HEK293 (cell line): ENCODE measurements at regions not wholly inside any gene's neighbourhood (a gene's known extent, or its start where the extent isn't known, plus 50 kb on each side); places are given as distances from the start of the nearest gene placed in this dataset.

ENCODE experiments used
- CTCF ChIA-PET: fragments of 350-600 bp; formaldehyde crosslinking; extraction: SDS; loops from one replicate; lab custom pipeline; 2021; ENCODE audit warnings: antibody characterized with exemption; lab: Yijun Ruan, JAX
- POLR2A ChIA-PET: fragments of 300-600 bp; formaldehyde crosslinking; extraction: SDS; loops from one replicate; lab custom pipeline; 2020; ENCODE audit warnings: antibody characterized with exemption, inconsistent platforms; lab: Yijun Ruan, JAX
- H3K27ac ChIP-seq: fragments of 200-500 bp; sonication (Bioruptor generic); 2 replicates; pipeline ENCODE4 v1.5.1; 2014; ENCODE audit warnings: low read depth, low read length, control low read depth, inconsistent platforms; ENCODE audit errors: extremely low read depth
- H3K36me3 ChIP-seq, 2 experiments: fragments of 200-500 bp in 1 of 2; sonication (Bioruptor generic) in 1 of 2; 1 replicate in 1 of 2; 2 replicates in 1 of 2; pipeline ENCODE4 v1.5.1; 2014 to 2017; ENCODE audit warnings: inconsistent platforms in 2 of 2, low read length in 2 of 2; ENCODE audit not compliant: control insufficient read depth in 2 of 2, insufficient read depth in 1 of 2
- H3K4me1 ChIP-seq: fragments of 200-500 bp; sonication (Bioruptor generic); 2 replicates; pipeline ENCODE4 v1.5.1; 2014; ENCODE audit warnings: mild to moderate bottlenecking, low read length, inconsistent platforms; ENCODE audit not compliant: control insufficient read depth, insufficient read depth
- H3K4me3 ChIP-seq: 2 replicates; pipeline ENCODE4 v1.5.1; 2011; ENCODE audit warnings: low read depth, mild to moderate bottlenecking, control low read depth, low read length, moderate library complexity
- H3K9me3 ChIP-seq: fragments of 200-500 bp; sonication (Bioruptor generic); 2 replicates; pipeline ENCODE4 v1.5.1; 2014; ENCODE audit warnings: low read depth, low read length, inconsistent platforms; ENCODE audit not compliant: control insufficient read depth, insufficient read depth
- HOXA7 ChIP-seq: sonication (generic); formaldehyde crosslinking; IDR thresholded peaks from 2 replicates; pipeline ENCODE4 v1.8.1; 2022; ENCODE audit warnings: missing genetic modification reagents, borderline replicate concordance
- KLF10 ChIP-seq: fragments of 450-650 bp; IDR thresholded peaks from 2 replicates; pipeline ENCODE4 v1.5.1; 2018; ENCODE audit warnings: missing biosample characterization, mild to moderate bottlenecking, missing genetic modification characterization
- MEIS1 ChIP-seq: sonication (generic); formaldehyde crosslinking; IDR thresholded peaks from 2 replicates; pipeline ENCODE4 v1.8.1; 2022; ENCODE audit warnings: missing genetic modification reagents, mild to moderate bottlenecking, borderline replicate concordance
- OSR2 ChIP-seq: fragments of 450-650 bp; formaldehyde crosslinking; IDR thresholded peaks from 2 replicates; pipeline ENCODE4 v1.5.1; 2016; ENCODE audit warnings: missing biosample characterization, missing genetic modification characterization
- TRIM28 ChIP-seq: IDR thresholded peaks from 2 replicates; pipeline ENCODE4 v1.6.1; 2011; ENCODE audit warnings: low read length, control low read depth, borderline replicate concordance
- ZEB2 ChIP-seq: fragments of 450-650 bp; formaldehyde crosslinking; IDR thresholded peaks from 2 replicates; pipeline ENCODE4 v1.5.1; 2016; ENCODE audit warnings: missing biosample characterization, missing genetic modification characterization
- ZNF10 ChIP-seq: fragments of 450-650 bp; formaldehyde crosslinking; IDR thresholded peaks from 2 replicates; pipeline ENCODE4 v1.5.1; 2017; ENCODE audit warnings: missing biosample characterization, missing genetic modification characterization
- ZNF112 ChIP-seq: fragments of 450-650 bp; formaldehyde crosslinking; IDR thresholded peaks from 2 replicates; pipeline ENCODE4 v1.5.0; 2017; ENCODE audit warnings: missing biosample characterization, missing genetic modification characterization
- ZNF2 ChIP-seq: fragments of 450-650 bp; formaldehyde crosslinking; IDR thresholded peaks from 2 replicates; pipeline ENCODE4 v1.5.1; 2016; ENCODE audit warnings: missing biosample characterization, missing genetic modification characterization
- ZNF211 ChIP-seq: fragments of 450-650 bp; formaldehyde crosslinking; IDR thresholded peaks from 2 replicates; pipeline ENCODE4 v1.5.1; 2016; ENCODE audit warnings: low read depth, missing biosample characterization, missing genetic modification characterization
- ZNF223 ChIP-seq: fragments of 450-650 bp; formaldehyde crosslinking; IDR thresholded peaks from 2 replicates; pipeline ENCODE4 v1.5.1; 2016; ENCODE audit warnings: missing biosample characterization, missing genetic modification characterization
- ZNF394 ChIP-seq: fragments of 450-650 bp; formaldehyde crosslinking; IDR thresholded peaks from 2 replicates; pipeline ENCODE4 v1.5.1; 2016; ENCODE audit warnings: missing biosample characterization, missing genetic modification characterization, mild to moderate bottlenecking, moderate library complexity, borderline replicate concordance
- ZNF426 ChIP-seq: fragments of 450-650 bp; formaldehyde crosslinking; IDR thresholded peaks from 2 replicates; pipeline ENCODE4 v1.5.1; 2017; ENCODE audit warnings: missing biosample characterization, missing genetic modification characterization, mild to moderate bottlenecking, inconsistent platforms, moderate library complexity
- ZNF48 ChIP-seq: fragments of 450-650 bp; formaldehyde crosslinking; IDR thresholded peaks from 2 replicates; pipeline ENCODE4 v1.5.1; 2016; ENCODE audit warnings: missing biosample characterization, missing genetic modification characterization
- ZNF530 ChIP-seq: fragments of 450-650 bp; formaldehyde crosslinking; IDR thresholded peaks from 2 replicates; pipeline ENCODE4 v1.5.1; 2016; ENCODE audit warnings: low read depth, missing biosample characterization, missing genetic modification characterization
- ZNF610 ChIP-seq: fragments of 450-650 bp; formaldehyde crosslinking; IDR thresholded peaks from 2 replicates; pipeline ENCODE4 v1.5.1; 2016; ENCODE audit warnings: missing biosample characterization, missing genetic modification characterization, borderline replicate concordance
- ZNF626 ChIP-seq: fragments of 450-650 bp; sonication (Bioruptor Pico); formaldehyde crosslinking; IDR thresholded peaks from 2 replicates; pipeline ENCODE4 v1.5.1; 2018; ENCODE audit warnings: missing biosample characterization, missing genetic modification characterization, inconsistent platforms
- ZNF830 ChIP-seq: fragments of 450-650 bp; IDR thresholded peaks from 2 replicates; pipeline ENCODE4 v1.5.0; 2018; ENCODE audit warnings: missing biosample characterization, missing genetic modification characterization, low read depth, mild to moderate bottlenecking, moderate library complexity
- TF ChIP-seq, protein P1 (sequence below): fragments of 450-650 bp; formaldehyde crosslinking; IDR thresholded peaks from 2 replicates; pipeline ENCODE4 v1.5.0; 2017; ENCODE audit warnings: missing biosample characterization, missing genetic modification characterization, borderline replicate concordance
- TF ChIP-seq, protein P2 (sequence below): fragments of 450-650 bp; formaldehyde crosslinking; IDR thresholded peaks from 2 replicates; pipeline ENCODE4 v1.5.1; 2016; ENCODE audit warnings: missing biosample characterization, missing genetic modification characterization
- TF ChIP-seq, protein P3 (sequence below): fragments of 450-650 bp; formaldehyde crosslinking; IDR thresholded peaks from 2 replicates; pipeline ENCODE4 v1.5.1; 2016; ENCODE audit warnings: missing biosample characterization, missing genetic modification characterization, low read depth
- TF ChIP-seq, protein P4 (sequence below): fragments of 450-650 bp; formaldehyde crosslinking; IDR thresholded peaks from 2 replicates; pipeline ENCODE4 v1.5.1; 2017; ENCODE audit warnings: missing biosample characterization, missing genetic modification characterization
- TF ChIP-seq, protein P5 (sequence below): fragments of 450-650 bp; formaldehyde crosslinking; IDR thresholded peaks from 2 replicates; pipeline ENCODE4 v1.5.1; 2016; ENCODE audit warnings: missing biosample characterization, missing genetic modification characterization

DNA sequence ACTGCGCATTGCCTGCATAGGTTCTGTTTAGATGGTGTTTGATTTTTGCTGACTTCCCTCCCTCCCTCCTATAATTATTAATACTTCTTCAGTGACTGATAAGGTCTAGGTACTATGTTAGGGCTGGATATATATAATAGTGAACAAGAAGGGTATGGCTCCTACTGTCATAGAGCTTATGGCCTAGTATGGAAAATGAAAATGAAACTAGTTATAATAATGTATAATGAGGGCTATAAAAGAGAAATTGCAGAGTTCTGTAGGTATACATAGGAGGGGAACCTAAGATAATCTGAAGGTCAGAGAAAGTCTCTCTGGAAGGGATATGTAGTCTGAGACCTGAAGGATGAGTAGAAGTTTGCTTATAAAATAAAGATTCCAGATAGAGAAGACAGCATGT lies 102.1 kb downstream of the DCK start:
- ChIA-PET CTCF (no interaction called here), POLR2A (no interaction called here)
- no peak overlapping the region for H3K4me3 ChIP-seq
- H3K27ac ChIP-seq = no peak overlapping the region
- no peaks in the 10 kb centered on the region for H3K36me3 ChIP-seq
- no peaks in the 10 kb centered on the region for H3K9me3 ChIP-seq
- TF ChIP-seq ZEB2 (tag by site-specific recombination) (no peak), ZNF426 (tag by site-specific recombination) (no peak), HOXA7 (no peak), KLF10 (tag by site-specific recombination) (no peak), ZNF626 (tag by site-specific recombination) (no peak), ZNF112 (tag by site-specific recombination) (no peak)
- TF ChIP-seq, protein P1, sequence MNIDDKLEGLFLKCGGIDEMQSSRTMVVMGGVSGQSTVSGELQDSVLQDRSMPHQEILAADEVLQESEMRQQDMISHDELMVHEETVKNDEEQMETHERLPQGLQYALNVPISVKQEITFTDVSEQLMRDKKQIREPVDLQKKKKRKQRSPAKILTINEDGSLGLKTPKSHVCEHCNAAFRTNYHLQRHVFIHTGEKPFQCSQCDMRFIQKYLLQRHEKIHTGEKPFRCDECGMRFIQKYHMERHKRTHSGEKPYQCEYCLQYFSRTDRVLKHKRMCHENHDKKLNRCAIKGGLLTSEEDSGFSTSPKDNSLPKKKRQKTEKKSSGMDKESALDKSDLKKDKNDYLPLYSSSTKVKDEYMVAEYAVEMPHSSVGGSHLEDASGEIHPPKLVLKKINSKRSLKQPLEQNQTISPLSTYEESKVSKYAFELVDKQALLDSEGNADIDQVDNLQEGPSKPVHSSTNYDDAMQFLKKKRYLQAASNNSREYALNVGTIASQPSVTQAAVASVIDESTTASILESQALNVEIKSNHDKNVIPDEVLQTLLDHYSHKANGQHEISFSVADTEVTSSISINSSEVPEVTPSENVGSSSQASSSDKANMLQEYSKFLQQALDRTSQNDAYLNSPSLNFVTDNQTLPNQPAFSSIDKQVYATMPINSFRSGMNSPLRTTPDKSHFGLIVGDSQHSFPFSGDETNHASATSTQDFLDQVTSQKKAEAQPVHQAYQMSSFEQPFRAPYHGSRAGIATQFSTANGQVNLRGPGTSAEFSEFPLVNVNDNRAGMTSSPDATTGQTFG (tag by site-specific recombination) = no peak
- TF ChIP-seq, protein P2, sequence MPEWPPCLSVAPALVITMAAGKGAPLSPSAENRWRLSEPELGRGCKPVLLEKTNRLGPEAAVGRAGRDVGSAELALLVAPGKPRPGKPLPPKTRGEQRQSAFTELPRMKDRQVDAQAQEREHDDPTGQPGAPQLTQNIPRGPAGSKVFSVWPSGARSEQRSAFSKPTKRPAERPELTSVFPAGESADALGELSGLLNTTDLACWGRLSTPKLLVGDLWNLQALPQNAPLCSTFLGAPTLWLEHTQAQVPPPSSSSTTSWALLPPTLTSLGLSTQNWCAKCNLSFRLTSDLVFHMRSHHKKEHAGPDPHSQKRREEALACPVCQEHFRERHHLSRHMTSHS (tag by site-specific recombination) = no peak
- no peaks in the 10 kb centered on the region for H3K4me1 ChIP-seq

DNA sequence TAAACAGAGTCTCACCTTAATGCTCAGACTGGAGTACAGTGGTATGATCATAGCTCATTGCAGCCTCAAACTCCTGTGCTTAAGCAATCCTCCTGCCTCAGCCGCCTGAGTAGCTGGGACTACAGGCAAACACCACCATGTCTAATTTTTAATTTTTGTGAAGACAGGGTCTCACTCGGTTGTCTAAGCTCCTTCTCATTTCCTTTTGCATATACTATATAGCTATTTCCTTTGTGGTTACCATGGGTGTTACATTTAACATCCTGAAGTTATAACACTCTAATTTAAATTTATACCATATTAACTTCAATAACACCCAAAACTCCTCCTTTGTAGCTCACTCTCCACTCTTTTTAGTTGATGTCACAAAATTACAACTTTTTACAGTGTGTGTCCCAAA lies 114.3 kb downstream of the DCK start:
- ChIA-PET CTCF (no interaction called here), POLR2A (no interaction called here)

More for the DNA sequence above, 114.3 kb downstream of the DCK start:
- TF ChIP-seq ZNF10 (tag by site-specific recombination) (no peak), ZNF830 (tag by site-specific recombination) (no peak), ZNF211 (tag by site-specific recombination) (no peak), MEIS1 (CRISPR knock-in tag) (no peak), ZNF530 (no peak), ZNF48 (tag by site-specific recombination) (no peak), TRIM28 (no peak), ZNF2 (tag by site-specific recombination) (no peak), ZNF394 (no peak), ZNF223 (tag by site-specific recombination) (no peak), OSR2 (tag by site-specific recombination) (no peak), ZNF610 (tag by site-specific recombination) (no peak)
- TF ChIP-seq, protein P3, sequence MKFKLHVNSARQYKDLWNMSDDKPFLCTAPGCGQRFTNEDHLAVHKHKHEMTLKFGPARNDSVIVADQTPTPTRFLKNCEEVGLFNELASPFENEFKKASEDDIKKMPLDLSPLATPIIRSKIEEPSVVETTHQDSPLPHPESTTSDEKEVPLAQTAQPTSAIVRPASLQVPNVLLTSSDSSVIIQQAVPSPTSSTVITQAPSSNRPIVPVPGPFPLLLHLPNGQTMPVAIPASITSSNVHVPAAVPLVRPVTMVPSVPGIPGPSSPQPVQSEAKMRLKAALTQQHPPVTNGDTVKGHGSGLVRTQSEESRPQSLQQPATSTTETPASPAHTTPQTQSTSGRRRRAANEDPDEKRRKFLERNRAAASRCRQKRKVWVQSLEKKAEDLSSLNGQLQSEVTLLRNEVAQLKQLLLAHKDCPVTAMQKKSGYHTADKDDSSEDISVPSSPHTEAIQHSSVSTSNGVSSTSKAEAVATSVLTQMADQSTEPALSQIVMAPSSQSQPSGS = no peak
- TF ChIP-seq, protein P4, sequence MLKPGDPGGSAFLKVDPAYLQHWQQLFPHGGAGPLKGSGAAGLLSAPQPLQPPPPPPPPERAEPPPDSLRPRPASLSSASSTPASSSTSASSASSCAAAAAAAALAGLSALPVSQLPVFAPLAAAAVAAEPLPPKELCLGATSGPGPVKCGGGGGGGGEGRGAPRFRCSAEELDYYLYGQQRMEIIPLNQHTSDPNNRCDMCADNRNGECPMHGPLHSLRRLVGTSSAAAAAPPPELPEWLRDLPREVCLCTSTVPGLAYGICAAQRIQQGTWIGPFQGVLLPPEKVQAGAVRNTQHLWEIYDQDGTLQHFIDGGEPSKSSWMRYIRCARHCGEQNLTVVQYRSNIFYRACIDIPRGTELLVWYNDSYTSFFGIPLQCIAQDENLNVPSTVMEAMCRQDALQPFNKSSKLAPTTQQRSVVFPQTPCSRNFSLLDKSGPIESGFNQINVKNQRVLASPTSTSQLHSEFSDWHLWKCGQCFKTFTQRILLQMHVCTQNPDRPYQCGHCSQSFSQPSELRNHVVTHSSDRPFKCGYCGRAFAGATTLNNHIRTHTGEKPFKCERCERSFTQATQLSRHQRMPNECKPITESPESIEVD (tag by site-specific recombination) = no peak
- TF ChIP-seq, protein P5, sequence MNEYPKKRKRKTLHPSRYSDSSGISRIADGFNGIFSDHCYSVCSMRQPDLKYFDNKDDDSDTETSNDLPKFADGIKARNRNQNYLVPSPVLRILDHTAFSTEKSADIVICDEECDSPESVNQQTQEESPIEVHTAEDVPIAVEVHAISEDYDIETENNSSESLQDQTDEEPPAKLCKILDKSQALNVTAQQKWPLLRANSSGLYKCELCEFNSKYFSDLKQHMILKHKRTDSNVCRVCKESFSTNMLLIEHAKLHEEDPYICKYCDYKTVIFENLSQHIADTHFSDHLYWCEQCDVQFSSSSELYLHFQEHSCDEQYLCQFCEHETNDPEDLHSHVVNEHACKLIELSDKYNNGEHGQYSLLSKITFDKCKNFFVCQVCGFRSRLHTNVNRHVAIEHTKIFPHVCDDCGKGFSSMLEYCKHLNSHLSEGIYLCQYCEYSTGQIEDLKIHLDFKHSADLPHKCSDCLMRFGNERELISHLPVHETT = no peak
- Histone ChIP-seq H3K27ac (no peak overlapping the region), H3K36me3 (no peaks in the 10 kb centered on the region), H3K4me3 (no peak overlapping the region), H3K4me1 (no peaks in the 10 kb centered on the region; the same call in 1 of the 2 replicates), H3K9me3 (no peaks in the 10 kb centered on the region)
